Activated CD4-positive, alpha-beta memory T cell treated with anti-CD3 and anti-CD28 coated beads, Interleukin-2, amount 10 ng/mL, durations not matched to agents 7 days and 5 days (primary cell): ENCODE measurements at regions not wholly inside any gene's neighbourhood (a gene's known extent, or its start where the extent isn't known, plus 50 kb on each side); places are given as distances from the start of the nearest gene placed in this dataset.

Experiments
- CTCF ChIA-PET: fragments of 350-600 bp; sonication (Branson Sonifier 250); formaldehyde crosslinking; loops from one replicate; lab custom pipeline; 2021; ENCODE audit warnings: antibody characterized with exemption, inconsistent platforms; lab: Charles Lee
- POLR2A ChIA-PET: fragments of 350-600 bp; sonication (Branson Sonifier 250); formaldehyde crosslinking; loops from one replicate; lab custom pipeline; 2021; ENCODE audit warnings: antibody characterized with exemption; lab: Charles Lee
- DNase-seq: peaks from one replicate; pipeline ENCODE4 v3.0.0-alpha.2; 2020
- H3K27ac Mint-ChIP-seq: one replicate; pipeline ENCODE4 v1.8.0; 2021; ENCODE audit warnings: mild to moderate bottlenecking, mixed read lengths
- H3K27me3 Mint-ChIP-seq: one replicate; pipeline ENCODE4 v1.8.0; 2021; ENCODE audit warnings: mixed read lengths
- H3K36me3 Mint-ChIP-seq: one replicate; pipeline ENCODE4 v1.8.0; 2021; ENCODE audit warnings: low read depth, mixed read lengths
- H3K4me1 Mint-ChIP-seq: one replicate; pipeline ENCODE4 v1.8.0; 2021; ENCODE audit warnings: mixed read lengths
- H3K4me3 Mint-ChIP-seq: one replicate; pipeline ENCODE4 v1.8.0; 2021; ENCODE audit warnings: mild to moderate bottlenecking, mixed read lengths
- H3K9me3 Mint-ChIP-seq: one replicate; pipeline ENCODE4 v1.8.0; 2021; ENCODE audit warnings: mixed read lengths

DNA sequence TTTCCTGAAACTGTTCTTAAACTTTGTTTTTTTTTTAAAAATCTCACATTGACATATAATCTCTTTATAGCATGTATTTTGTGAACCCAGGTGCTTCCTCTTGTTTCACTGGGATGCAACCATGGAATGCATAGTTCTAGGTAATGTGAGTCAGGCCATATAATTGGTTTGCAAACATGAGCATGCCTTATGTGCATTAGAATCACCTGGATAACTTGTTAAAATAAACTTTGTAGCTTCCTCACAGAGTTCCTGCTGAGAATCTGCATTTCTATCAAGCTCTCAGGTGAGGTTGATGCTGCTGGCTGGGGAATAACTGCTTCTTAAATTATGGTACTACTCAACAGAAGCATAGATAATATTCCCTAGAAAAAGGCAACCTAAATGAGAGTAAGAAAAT lies 940.3 kb upstream of the LCORL start:
- no peak overlapping the region for H3K27ac Mint-ChIP-seq
- no peak for DNase-seq
- H3K4me3 Mint-ChIP-seq, result no peak overlapping the region
- H3K4me1 Mint-ChIP-seq, result no peaks in the 10 kb centered on the region
- H3K27me3 Mint-ChIP-seq, result no peaks in the 10 kb centered on the region
- no peaks in the 10 kb centered on the region for H3K36me3 Mint-ChIP-seq
- ChIA-PET POLR2A (no interaction called here), CTCF (no interaction called here)
- peaks cover 19% of the 10 kb centered on the region for H3K9me3 Mint-ChIP-seq

- ChIA-PET CTCF (no interaction called here), POLR2A (no interaction called here)
- H3K36me3 Mint-ChIP-seq, result no peaks in the 10 kb centered on the region
- no peak overlapping the region for H3K27ac Mint-ChIP-seq
- DNase-seq, result no peak
- H3K4me1 Mint-ChIP-seq, result no peaks in the 10 kb centered on the region
- H3K9me3 Mint-ChIP-seq, result peaks cover 19% of the 10 kb centered on the region
- no peak overlapping the region for H3K4me3 Mint-ChIP-seq
- no peaks in the 10 kb centered on the region for H3K27me3 Mint-ChIP-seq
Measured at GRCh38 chr4:18961266-18961665, 939.7 kb upstream of the LCORL start.

- CTCF ChIA-PET, result no interaction called here
- POLR2A ChIA-PET, result no interaction called here
- Mint-ChIP-seq H3K27ac (no peak overlapping the region), H3K9me3 (peaks cover 18% of the 10 kb centered on the region), H3K27me3 (no peaks in the 10 kb centered on the region), H3K4me3 (no peak overlapping the region), H3K36me3 (no peaks in the 10 kb centered on the region), H3K4me1 (no peaks in the 10 kb centered on the region)
- DNase-seq, result no peak
Measured at GRCh38 chr4:18957716-18958115, 936.2 kb upstream of the LCORL start.

- POLR2A ChIA-PET, result no interaction called here
- Mint-ChIP-seq H3K4me3 (no peak overlapping the region), H3K27me3 (no peaks in the 10 kb centered on the region), H3K9me3 (peaks cover 11% of the 10 kb centered on the region), H3K4me1 (no peaks in the 10 kb centered on the region), H3K36me3 (no peaks in the 10 kb centered on the region), H3K27ac (no peak overlapping the region)
- DNase-seq, result no peak
- CTCF ChIA-PET, result no interaction called here
Measured at GRCh38 chr4:18954538-18954937, 933.0 kb upstream of the LCORL start.

DNA sequence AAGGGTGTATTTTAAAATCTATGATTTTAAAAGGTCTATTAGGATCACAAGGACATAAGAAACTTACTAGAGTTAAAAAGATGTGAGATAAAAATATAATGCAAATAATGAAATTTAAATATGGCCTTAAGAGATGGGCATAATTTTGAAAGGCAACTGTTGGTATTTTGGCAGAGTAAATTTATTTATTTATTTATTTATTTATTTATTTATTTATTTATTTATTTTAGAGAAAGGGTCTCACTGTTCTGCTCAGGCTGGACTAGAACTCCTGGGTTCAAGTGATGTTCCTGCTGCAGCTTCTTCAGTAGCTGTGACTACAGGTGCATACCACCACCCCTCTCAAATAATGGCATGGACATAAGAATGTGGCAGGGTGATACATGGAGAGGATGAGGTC lies 932.1 kb upstream of the LCORL start:
- Mint-ChIP-seq H3K9me3 (peaks cover 8% of the 10 kb centered on the region), H3K4me1 (no peaks in the 10 kb centered on the region), H3K36me3 (no peaks in the 10 kb centered on the region), H3K4me3 (no peak overlapping the region), H3K27me3 (no peaks in the 10 kb centered on the region), H3K27ac (no peak overlapping the region)
- ChIA-PET POLR2A (no interaction called here), CTCF (no interaction called here)
- DNase-seq, result no peak

- no peak overlapping the region for H3K4me3 Mint-ChIP-seq
- H3K27ac Mint-ChIP-seq, result no peak overlapping the region
- H3K36me3 Mint-ChIP-seq, result no peaks in the 10 kb centered on the region
Measured at GRCh38 chr4:18945464-18945863, 923.9 kb upstream of the LCORL start.

GRCh38 chr4:18942874-18943273 lies 921.3 kb upstream of the LCORL start:
- DNase-seq, result no peak
- CTCF ChIA-PET, result no interaction called here

More at GRCh38 chr4:18945464-18945863, 923.9 kb upstream of the LCORL start:
- POLR2A ChIA-PET, result no interaction called here
- Mint-ChIP-seq H3K27me3 (no peaks in the 10 kb centered on the region), H3K4me1 (no peaks in the 10 kb centered on the region), H3K9me3 (peaks cover 12% of the 10 kb centered on the region)
- DNase-seq, result no peak
- CTCF ChIA-PET, result no interaction called here

GRCh38 chr4:18938343-18939099 lies 917.0 kb upstream of the LCORL start:
- Mint-ChIP-seq H3K4me3 (no peak overlapping the region), H3K27ac (no peak overlapping the region), H3K9me3 (peaks cover 11% of the 10 kb centered on the region), H3K36me3 (no peaks in the 10 kb centered on the region), H3K4me1 (no peaks in the 10 kb centered on the region), H3K27me3 (no peaks in the 10 kb centered on the region)
- ChIA-PET POLR2A (no interaction called here), CTCF (no interaction called here)
- DNase-seq, result no peak

More at GRCh38 chr4:18942874-18943273, 921.3 kb upstream of the LCORL start:
- Mint-ChIP-seq H3K4me1 (no peaks in the 10 kb centered on the region), H3K4me3 (no peak overlapping the region), H3K36me3 (no peaks in the 10 kb centered on the region), H3K27ac (no peak overlapping the region), H3K9me3 (peaks cover 11% of the 10 kb centered on the region), H3K27me3 (no peaks in the 10 kb centered on the region)
- POLR2A ChIA-PET, result no interaction called here

- Mint-ChIP-seq H3K9me3 (peaks cover 11% of the 10 kb centered on the region), H3K27me3 (no peaks in the 10 kb centered on the region), H3K27ac (no peak overlapping the region), H3K4me1 (no peaks in the 10 kb centered on the region), H3K36me3 (no peaks in the 10 kb centered on the region), H3K4me3 (no peak overlapping the region)
- DNase-seq, result no peak
- POLR2A ChIA-PET, result no interaction called here
- CTCF ChIA-PET, result no interaction called here
Measured at GRCh38 chr4:18937746-18938145, 916.2 kb upstream of the LCORL start.

- Mint-ChIP-seq H3K4me3 (no peak overlapping the region), H3K27me3 (no peaks in the 10 kb centered on the region), H3K4me1 (no peaks in the 10 kb centered on the region), H3K9me3 (peaks cover 11% of the 10 kb centered on the region), H3K27ac (no peak overlapping the region), H3K36me3 (no peaks in the 10 kb centered on the region)
- DNase-seq, result no peak
- CTCF ChIA-PET, result no interaction called here
- POLR2A ChIA-PET, result no interaction called here
Measured at GRCh38 chr4:18937080-18937479, 915.5 kb upstream of the LCORL start.

DNA sequence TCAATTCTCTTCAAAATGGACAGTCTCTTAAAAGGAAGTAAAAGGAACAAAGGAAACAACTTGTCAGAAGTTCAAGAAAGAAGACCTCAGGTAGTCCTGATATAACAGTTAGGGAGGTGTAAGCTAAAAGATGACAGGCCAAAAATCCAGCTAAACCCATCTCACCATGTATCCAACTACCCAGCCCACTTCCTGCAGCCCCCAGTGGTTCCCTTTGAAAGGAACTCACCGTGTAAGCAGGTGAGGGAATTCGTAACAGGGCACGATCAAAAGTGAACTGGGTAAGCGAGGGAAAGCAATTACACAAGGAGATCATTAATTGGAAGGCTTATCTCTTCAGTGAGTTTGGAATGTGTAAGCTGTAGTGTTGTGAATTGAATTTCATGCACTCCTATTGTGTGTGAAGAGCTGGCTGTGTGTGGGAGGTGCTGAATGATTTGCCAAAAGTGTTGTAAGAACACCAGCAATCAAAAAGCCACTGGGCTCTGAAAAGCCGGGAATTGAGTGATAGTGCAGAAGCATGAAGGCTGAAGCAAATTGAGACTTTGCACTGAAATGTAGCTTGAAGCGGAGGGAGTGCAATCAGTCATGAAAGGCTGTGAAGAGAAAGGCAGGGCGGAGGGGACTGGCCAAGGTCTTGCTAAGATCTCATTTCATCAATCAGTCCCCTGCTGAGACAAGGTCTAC lies 914.2 kb upstream of the LCORL start:
- DNase-seq, result no peak
- Mint-ChIP-seq H3K36me3 (no peaks in the 10 kb centered on the region), H3K4me3 (no peak overlapping the region), H3K9me3 (peaks cover 9% of the 10 kb centered on the region), H3K4me1 (no peaks in the 10 kb centered on the region), H3K27me3 (no peaks in the 10 kb centered on the region), H3K27ac (no peak overlapping the region)
- ChIA-PET POLR2A (no interaction called here), CTCF (no interaction called here)

- ChIA-PET CTCF (no interaction called here), POLR2A (no interaction called here)
- H3K4me3 Mint-ChIP-seq, result no peak overlapping the region
- no peaks in the 10 kb centered on the region for H3K36me3 Mint-ChIP-seq
- peaks cover 6% of the 10 kb centered on the region for H3K9me3 Mint-ChIP-seq
- no peaks in the 10 kb centered on the region for H3K27me3 Mint-ChIP-seq
- DNase-seq, result no peak
- no peaks in the 10 kb centered on the region for H3K4me1 Mint-ChIP-seq
- H3K27ac Mint-ChIP-seq, result no peak overlapping the region
Measured at GRCh38 chr4:18934197-18934596, 912.6 kb upstream of the LCORL start.

GRCh38 chr4:18932730-18933339 lies 911.3 kb upstream of the LCORL start:
- H3K27ac Mint-ChIP-seq, result no peak overlapping the region
- no peaks in the 10 kb centered on the region for H3K27me3 Mint-ChIP-seq
- DNase-seq, result no peak
- CTCF ChIA-PET, result no interaction called here
- POLR2A ChIA-PET, result no interaction called here
- H3K9me3 Mint-ChIP-seq, result peaks cover 3% of the 10 kb centered on the region
- no peaks in the 10 kb centered on the region for H3K36me3 Mint-ChIP-seq
- no peaks in the 10 kb centered on the region for H3K4me1 Mint-ChIP-seq
- H3K4me3 Mint-ChIP-seq, result no peak overlapping the region
